OCI-LY3 (cell line): ENCODE measurements at regions not wholly inside any gene's neighbourhood (a gene's known extent, or its start where the extent isn't known, plus 50 kb on each side); places are given as distances from the start of the nearest gene placed in this dataset.

Experiments
- CTCF ChIP-seq: fragments of 200-600, 300-600 bp; sonication (generic); IDR thresholded peaks from 2 replicates; pipeline ENCODE4 v1.5.1; 2014; ENCODE audit warnings: antibody characterized with exemption, low read length, low read depth
- EZH2phosphoT487 ChIP-seq: fragments of 200-600 bp; shearing (Covaris generic); IDR thresholded peaks from 2 replicates; pipeline ENCODE4 v1.6.1; 2018; ENCODE audit warnings: antibody characterized with exemption, mixed run types, low read depth

GRCh38 chr14:39593377-39593776 is 161.1 kb upstream of the FBXO33 start:
- TF ChIP-seq CTCF: no peak
- no peak for TF ChIP-seq EZH2phosphoT487
